Lower leg skin (tissue), 3 donors: ENCODE measurements at regions not wholly inside any gene's neighbourhood (a gene's known extent, or its start where the extent isn't known, plus 50 kb on each side); places are given as distances from the start of the nearest gene placed in this dataset.

ENCODE experiments used
- POLR2A ChIP-seq, 2 donors: fragments of 450-650 bp; IDR thresholded peaks; one replicate each; pipeline ENCODE4 v1.6.1; 2016 to 2017; ENCODE audit warnings: antibody characterized with exemption in 2 of 2, mild to moderate bottlenecking in 1 of 2, moderate library complexity in 1 of 2
- TF ChIP-seq, protein P1 (sequence below), 3 donors: fragments of 450-650 bp; IDR thresholded peaks; one replicate each; pipeline ENCODE4 v1.5.1; 2016; ENCODE audit warnings: antibody characterized with exemption in 3 of 3, mild to moderate bottlenecking in 3 of 3, moderate library complexity in 2 of 3

DNA sequence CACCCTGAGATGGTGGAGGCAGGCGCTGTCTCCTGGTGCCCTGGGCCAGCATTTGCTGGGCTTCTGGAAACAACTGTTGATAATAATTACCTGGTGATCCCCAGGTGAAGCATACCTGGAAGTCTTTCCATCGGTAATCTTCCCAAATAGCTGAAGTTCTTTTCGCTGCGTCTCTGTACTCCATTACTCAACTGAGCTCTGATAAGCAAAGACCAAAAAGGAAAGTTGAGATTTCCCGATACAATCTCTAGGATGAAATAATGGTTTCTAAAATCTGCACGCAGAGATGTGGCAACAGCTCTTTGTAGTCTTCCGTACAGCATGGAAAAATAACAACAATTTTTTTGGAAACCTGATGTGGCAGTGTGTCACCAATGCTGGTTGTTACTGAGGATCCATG, 226.5 kb downstream of the GATA3 start:
- TF ChIP-seq, protein P1, sequence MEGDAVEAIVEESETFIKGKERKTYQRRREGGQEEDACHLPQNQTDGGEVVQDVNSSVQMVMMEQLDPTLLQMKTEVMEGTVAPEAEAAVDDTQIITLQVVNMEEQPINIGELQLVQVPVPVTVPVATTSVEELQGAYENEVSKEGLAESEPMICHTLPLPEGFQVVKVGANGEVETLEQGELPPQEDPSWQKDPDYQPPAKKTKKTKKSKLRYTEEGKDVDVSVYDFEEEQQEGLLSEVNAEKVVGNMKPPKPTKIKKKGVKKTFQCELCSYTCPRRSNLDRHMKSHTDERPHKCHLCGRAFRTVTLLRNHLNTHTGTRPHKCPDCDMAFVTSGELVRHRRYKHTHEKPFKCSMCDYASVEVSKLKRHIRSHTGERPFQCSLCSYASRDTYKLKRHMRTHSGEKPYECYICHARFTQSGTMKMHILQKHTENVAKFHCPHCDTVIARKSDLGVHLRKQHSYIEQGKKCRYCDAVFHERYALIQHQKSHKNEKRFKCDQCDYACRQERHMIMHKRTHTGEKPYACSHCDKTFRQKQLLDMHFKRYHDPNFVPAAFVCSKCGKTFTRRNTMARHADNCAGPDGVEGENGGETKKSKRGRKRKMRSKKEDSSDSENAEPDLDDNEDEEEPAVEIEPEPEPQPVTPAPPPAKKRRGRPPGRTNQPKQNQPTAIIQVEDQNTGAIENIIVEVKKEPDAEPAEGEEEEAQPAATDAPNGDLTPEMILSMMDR (IDR thresholded peaks at IDR 0.05) = no peak
- no peak for TF ChIP-seq POLR2A (IDR thresholded peaks at IDR 0.05)
